IMR-90 (cell line): ENCODE measurements at regions not wholly inside any gene's neighbourhood (a gene's known extent, or its start where the extent isn't known, plus 50 kb on each side); places are given as distances from the start of the nearest gene placed in this dataset.
"Not testable (repeated sequence)": the region's sequence is repeated elsewhere in the genome, so short reads cannot be mapped to it uniquely, and the experiment has no call there.

Experiments used
- ATAC-seq: fragments of 200-7000 bp; cut with Tn5 transposase; 2 replicates; pipeline ENCODE4 v1.9.1; 2020; ENCODE audit warnings: low read depth, mild to moderate bottlenecking, moderate library complexity
- BruUV-seq: library from RNA; stranded (reverse); fragments of 400-500 nt; replicated peaks from 2 replicates; lab custom pipeline; 2021; lab: Mats Ljungman, UMichigan
- CTCF ChIA-PET: fragments of 300-600 bp; formaldehyde crosslinking; extraction: SDS; loops from one replicate; lab custom pipeline; 2021; ENCODE audit warnings: antibody characterized with exemption; lab: Yijun Ruan, JAX
- POLR2A ChIA-PET: fragments of 300-600 bp; sonication (Branson Sonifier 250); formaldehyde crosslinking; loops from one replicate; lab custom pipeline; 2022; ENCODE audit warnings: antibody characterized with exemption; ENCODE audit not compliant: unreplicated experiment; lab: Charles Lee
- DNase-seq: peaks from one replicate; pipeline ENCODE4 v3.0.0; 2013
- H2AFZ ChIP-seq: replicated peaks from 2 replicates; pipeline ENCODE3; 2013; ENCODE audit warnings: low read length, mild to moderate bottlenecking; ENCODE audit not compliant: poor library complexity
- H2AK5ac ChIP-seq: 2 replicates; pipeline ENCODE4 v1.6.1; 2013; ENCODE audit warnings: low read depth, low read length, inconsistent platforms
- H2AK9ac ChIP-seq: replicated peaks from 2 replicates; pipeline ENCODE3; 2013; ENCODE audit warnings: mild to moderate bottlenecking, low read depth, low read length, moderate library complexity; ENCODE audit not compliant: poor library complexity
- H2BK120ac ChIP-seq: 2 replicates; pipeline ENCODE4 v1.6.1; 2013; ENCODE audit warnings: low read depth, low read length, inconsistent platforms
- H2BK15ac ChIP-seq: 3 replicates; pipeline ENCODE4 v1.6.1; 2013; ENCODE audit warnings: low read depth, low read length, inconsistent platforms
- H2BK20ac ChIP-seq: 2 replicates; pipeline ENCODE4 v1.6.1; 2013; ENCODE audit warnings: low read depth, mild to moderate bottlenecking, inconsistent platforms, low read length, moderate library complexity
- H2BK5ac ChIP-seq: 2 replicates; pipeline ENCODE4 v1.6.1; 2013; ENCODE audit warnings: mild to moderate bottlenecking, low read depth, low read length, inconsistent platforms; ENCODE audit not compliant: poor library complexity, severe bottlenecking
- H3K14ac ChIP-seq: replicated peaks from 2 replicates; pipeline ENCODE4 v1.6.1; 2013; ENCODE audit warnings: low read depth, low read length, inconsistent platforms
- H3K18ac ChIP-seq: 2 replicates; pipeline ENCODE4 v1.6.1; 2013; ENCODE audit warnings: low read depth, low read length, control low read depth
- H3K23ac ChIP-seq: 2 replicates; pipeline ENCODE4 v1.6.1; 2013; ENCODE audit warnings: low read depth, low read length, inconsistent platforms
- H3K27ac ChIP-seq: 2 replicates; pipeline ENCODE4 v1.5.1; 2013; ENCODE audit warnings: mild to moderate bottlenecking, control low read depth, low read length; ENCODE audit not compliant: insufficient read depth
- H3K27me3 ChIP-seq: 2 replicates; pipeline ENCODE4 v1.6.1; 2013; ENCODE audit warnings: low read length; ENCODE audit not compliant: control insufficient read depth, insufficient read depth
- H3K36me3 ChIP-seq: 2 replicates; pipeline ENCODE4 v1.6.1; 2013; ENCODE audit warnings: low read length, mixed read lengths; ENCODE audit not compliant: control insufficient read depth, insufficient read depth
- H3K4ac ChIP-seq: 2 replicates; pipeline ENCODE4 v1.6.1; 2013; ENCODE audit warnings: low read depth, low read length, inconsistent platforms
- H3K4me1 ChIP-seq: 2 replicates; pipeline ENCODE4 v1.6.1; 2013; ENCODE audit warnings: low read length, mixed read lengths; ENCODE audit not compliant: control insufficient read depth, insufficient read depth
- H3K4me2 ChIP-seq: 2 replicates; pipeline ENCODE4 v1.6.1; 2013; ENCODE audit warnings: low read depth, mild to moderate bottlenecking, control low read depth, low read length, moderate library complexity
- H3K4me3 ChIP-seq: 2 replicates; pipeline ENCODE4 v1.5.1; 2013; ENCODE audit warnings: low read depth, mild to moderate bottlenecking, control low read depth, low read length, moderate library complexity; ENCODE audit not compliant: insufficient read depth
- H3K56ac ChIP-seq: 2 replicates; pipeline ENCODE4 v1.6.1; 2013; ENCODE audit warnings: low read length, inconsistent platforms; ENCODE audit not compliant: insufficient read depth; ENCODE audit errors: extremely low read depth
- H3K79me1 ChIP-seq, 2 experiments: 2 replicates each; pipeline ENCODE4 v1.6.1; 2013; ENCODE audit warnings: low read length in 2 of 2, inconsistent platforms in 1 of 2, low read depth in 1 of 2
- H3K9ac ChIP-seq: 2 replicates; pipeline ENCODE4 v1.6.1; 2013; ENCODE audit warnings: low read depth, low read length, control low read depth
- H3K9me1 ChIP-seq: 2 replicates; pipeline ENCODE4 v1.6.1; 2013; ENCODE audit warnings: low read length, inconsistent platforms; ENCODE audit not compliant: insufficient read depth
- H3K9me3 ChIP-seq: 2 replicates; pipeline ENCODE4 v1.6.1; 2013; ENCODE audit warnings: low read length; ENCODE audit not compliant: control insufficient read depth, insufficient read depth
- H4K20me1 ChIP-seq: 2 replicates; pipeline ENCODE4 v1.6.1; 2013; ENCODE audit warnings: low read length, inconsistent platforms; ENCODE audit not compliant: insufficient read depth
- H4K5ac ChIP-seq: 2 replicates; pipeline ENCODE4 v1.6.1; 2013; ENCODE audit warnings: mild to moderate bottlenecking, low read depth, low read length, control low read depth
- H4K8ac ChIP-seq, 2 experiments: 2 replicates each; pipeline ENCODE4 v1.6.1; 2013; ENCODE audit warnings: low read depth in 2 of 2, low read length in 2 of 2, control low read depth in 1 of 2, inconsistent platforms in 1 of 2
- H4K91ac ChIP-seq: 2 replicates; pipeline ENCODE4 v1.6.1; 2013; ENCODE audit warnings: low read depth, low read length, inconsistent platforms; ENCODE audit not compliant: insufficient read depth
- WGBS, 2 experiments: methylation state at CpG; one replicate each; pipeline versions ENCODE4 v1.1.5 to v1.1.7; 2013; ENCODE audit warnings: missing lambda C conversion rate in 2 of 2; ENCODE audit not compliant: insufficient read length in 1 of 2; ENCODE audit errors: extremely low coverage in 2 of 2; 5-methylcytosine and 5-hydroxymethylcytosine counted together
- dilution Hi-C: fragments of 300-500 bp; cut with HindIII; formaldehyde crosslinking; loops from one replicate; pipeline ENCODE4 v1.14.3; 2018; ENCODE audit warnings: low sequenced_read_pairs; ENCODE audit not compliant: unreplicated experiment
- in situ Hi-C: fragments of 300-500 bp; cut with MboI; formaldehyde crosslinking; loops from 3 replicates; pipeline ENCODE4 v1.14.3; 2019; ENCODE audit warnings: low sequenced_read_pairs, inconsistent platforms, mixed read lengths
- intact Hi-C: fragments of 100-400 bp; cut with micrococcal nuclease; formaldehyde crosslinking; loops from 2 replicates; pipeline ENCODE4 v1.10.0; 2022

DNA sequence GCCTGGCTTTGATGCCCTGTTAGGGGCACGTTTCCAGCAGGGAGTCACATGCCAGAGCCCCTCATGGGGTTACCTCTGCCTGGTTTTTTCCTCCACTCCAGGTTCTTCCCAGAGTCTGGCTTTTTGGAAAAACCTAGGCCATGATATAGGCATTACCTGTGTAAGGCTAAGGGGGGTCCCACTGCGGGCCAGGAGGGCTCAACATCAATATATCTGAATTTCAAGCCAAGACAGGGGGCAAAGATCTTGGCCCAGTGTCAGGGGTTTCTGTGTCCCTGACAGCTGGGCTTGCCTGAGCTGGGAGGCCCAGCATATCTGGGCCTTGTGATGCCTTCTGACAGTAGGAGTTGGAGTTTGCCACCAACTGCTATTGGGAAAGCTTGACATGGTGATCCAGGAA, 127.5 kb downstream of the POTEM start:
- H3K9me1 ChIP-seq, dilution Hi-C loops, H2BK120ac ChIP-seq, intact Hi-C loops, H3K18ac ChIP-seq, H3K4me3 ChIP-seq, H4K8ac ChIP-seq, H3K36me3 ChIP-seq, BruUV-seq, ATAC-seq, DNase-seq, H4K91ac ChIP-seq, H3K27me3 ChIP-seq, H3K9ac ChIP-seq, H3K23ac ChIP-seq, H3K27ac ChIP-seq, H2AK5ac ChIP-seq, H3K14ac ChIP-seq, H3K56ac ChIP-seq, in situ Hi-C loops, H2BK20ac ChIP-seq, H2AFZ ChIP-seq, H3K79me1 ChIP-seq, H4K5ac ChIP-seq, POLR2A ChIA-PET, H2BK5ac ChIP-seq, H2BK15ac ChIP-seq, H2AK9ac ChIP-seq, CTCF ChIA-PET, H4K20me1 ChIP-seq, H3K4me1 ChIP-seq, H3K4ac ChIP-seq, H3K4me2 ChIP-seq: not testable (repeated sequence)
- peaks cover 15% of the 10 kb centered on the region; the same call in 1 of the 2 replicates for H3K9me3 ChIP-seq
- no CpG with 5 or more reads among the region's 2 CpGs for WGBS, 2 experiments

DNA sequence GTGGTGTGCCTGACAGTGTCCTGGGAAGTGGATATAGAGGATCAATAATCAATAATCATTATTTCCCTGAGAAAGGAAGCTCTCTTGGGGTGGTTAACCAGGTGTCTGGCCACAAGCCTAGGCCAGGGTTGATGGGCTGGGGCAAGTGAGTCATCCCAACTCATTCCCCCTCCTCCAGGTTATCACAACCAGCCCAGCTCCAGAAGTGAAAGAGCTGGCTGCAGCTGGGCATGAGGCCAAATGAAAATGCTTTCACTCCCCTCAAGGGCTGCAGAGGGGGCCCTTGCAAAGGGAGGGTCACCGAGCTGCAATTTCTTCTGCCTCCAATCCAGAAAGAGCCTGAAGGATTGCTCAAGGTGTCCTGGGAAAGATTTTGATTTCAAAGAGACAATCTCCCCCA, 127.9 kb downstream of the POTEM start:
- H3K4me1 ChIP-seq, H3K9ac ChIP-seq, H2AK9ac ChIP-seq, intact Hi-C loops, H3K9me1 ChIP-seq, DNase-seq, H3K4ac ChIP-seq, dilution Hi-C loops, H3K27me3 ChIP-seq, BruUV-seq, H3K23ac ChIP-seq, CTCF ChIA-PET, H3K36me3 ChIP-seq, H3K4me2 ChIP-seq, H3K56ac ChIP-seq, H2BK20ac ChIP-seq, H2BK120ac ChIP-seq, H2AK5ac ChIP-seq, H2BK5ac ChIP-seq, H3K4me3 ChIP-seq, POLR2A ChIA-PET, H3K18ac ChIP-seq, in situ Hi-C loops, H3K14ac ChIP-seq, H3K27ac ChIP-seq, H4K5ac ChIP-seq, H4K91ac ChIP-seq, ATAC-seq, H4K8ac ChIP-seq, H2BK15ac ChIP-seq, H2AFZ ChIP-seq, H4K20me1 ChIP-seq, H3K79me1 ChIP-seq: not testable (repeated sequence)
- WGBS, 2 experiments = no CpG with 5 or more reads among the region's 1 CpG
- peaks cover 15% of the 10 kb centered on the region; the same call in 1 of the 2 replicates for H3K9me3 ChIP-seq
